ENCODE measurements at regions not wholly inside any gene's neighbourhood (a gene's known extent, or its start where the extent isn't known, plus 50 kb on each side); places are given as distances from the start of the nearest gene placed in this dataset.

- no TSS peak for BruUV-seq (replicated peaks)
- no peaks in the 10 kb centered on the region for H3K79me2 ChIP-seq (ENCODE audit: insufficient read depth, low read depth, low read length)
- no peaks in the 10 kb centered on the region for H3K9me2 ChIP-seq (ENCODE audit: insufficient read depth, low read length)
- no peak overlapping the region for H2AFZ ChIP-seq (ENCODE audit: low read length)
- H3K4me1 ChIP-seq (ENCODE audit: insufficient read depth, low read length, poor library complexity, severe bottlenecking) = no peaks in the 10 kb centered on the region
- no peak for TF ChIP-seq EZH2phosphoT487 (IDR thresholded peaks at IDR 0.05; ENCODE audit: borderline replicate concordance, low read depth, low read length)
- TF ChIP-seq CTCF (conservative IDR thresholded peaks at IDR 0.05; ENCODE audit: low read length) = no peak
- DNase-seq (ENCODE audit: low spot score) = no peak
- no peak overlapping the region for H3K4me2 ChIP-seq (ENCODE audit: low read length)
- CTCF ChIA-PET (ENCODE audit: unreplicated experiment) = no interaction called here
- 0 out of 2 replicates have a peak, but pooled peaks cover 8% of the 10 kb centered on the region for H3K9me3 ChIP-seq (ENCODE audit: low read length)
- intact Hi-C loops (cut with micrococcal nuclease; ENCODE audit: unreplicated experiment) = no loop called here
- no peaks in the 10 kb centered on the region for H4K20me1 ChIP-seq (ENCODE audit: insufficient read depth, low read length)
- no peak overlapping the region for H3K27ac ChIP-seq (ENCODE audit: low read depth, low read length, poor library complexity, severe bottlenecking)
- H3K4me3 ChIP-seq (ENCODE audit: low read depth, low read length, poor library complexity, severe bottlenecking) = no peak overlapping the region
- H3K36me3 ChIP-seq (ENCODE audit: insufficient read depth, low read length) = no peaks in the 10 kb centered on the region
- POLR2A ChIA-PET = interaction anchor here (0.6 kb wide), 1 partner anchor 27 kb away, joined by 4 read pairs; no protein-coding TSS in a partner anchor
Observed at GRCh38 chr12:65536351-65536750, 257.9 kb downstream of the MSRB3 start.

- H3K4me1 ChIP-seq (ENCODE audit: insufficient read depth, low read length, poor library complexity, severe bottlenecking) = no peaks in the 10 kb centered on the region
- 0 out of 2 replicates have a peak, but pooled peaks cover 8% of the 10 kb centered on the region for H3K9me3 ChIP-seq (ENCODE audit: low read length)
- DNase-seq (ENCODE audit: low spot score) = no peak
- ChIA-PET CTCF (ENCODE audit: unreplicated experiment) (no interaction called here), POLR2A (no interaction called here)
- intact Hi-C loops (cut with micrococcal nuclease; ENCODE audit: unreplicated experiment) = no loop called here
- H4K20me1 ChIP-seq (ENCODE audit: insufficient read depth, low read length) = no peaks in the 10 kb centered on the region
- no peak overlapping the region for H3K4me3 ChIP-seq (ENCODE audit: low read depth, low read length, poor library complexity, severe bottlenecking)
- no peak overlapping the region for H2AFZ ChIP-seq (ENCODE audit: low read length)
- no peak overlapping the region for H3K27ac ChIP-seq (ENCODE audit: low read depth, low read length, poor library complexity, severe bottlenecking)
- no peaks in the 10 kb centered on the region for H3K79me2 ChIP-seq (ENCODE audit: insufficient read depth, low read depth, low read length)
- TF ChIP-seq CTCF (conservative IDR thresholded peaks at IDR 0.05; ENCODE audit: low read length) (no peak), EZH2phosphoT487 (IDR thresholded peaks at IDR 0.05; ENCODE audit: borderline replicate concordance, low read depth, low read length) (no peak)
- no peaks in the 10 kb centered on the region for H3K36me3 ChIP-seq (ENCODE audit: insufficient read depth, low read length)
- no peaks in the 10 kb centered on the region for H3K9me2 ChIP-seq (ENCODE audit: insufficient read depth, low read length)
- no peak overlapping the region for H3K4me2 ChIP-seq (ENCODE audit: low read length)
- BruUV-seq (replicated peaks) = no TSS peak
Observed at GRCh38 chr12:65536876-65537681, 258.6 kb downstream of the MSRB3 start.

- Histone ChIP-seq H4K20me1 (ENCODE audit: insufficient read depth, low read length) (no peaks in the 10 kb centered on the region), H3K79me2 (ENCODE audit: insufficient read depth, low read depth, low read length) (no peaks in the 10 kb centered on the region), H3K9me3 (ENCODE audit: low read length) (0 out of 2 replicates have a peak, but pooled peaks cover 8% of the 10 kb centered on the region), H3K27ac (ENCODE audit: low read depth, low read length, poor library complexity, severe bottlenecking) (no peak overlapping the region), H3K4me1 (ENCODE audit: insufficient read depth, low read length, poor library complexity, severe bottlenecking) (no peaks in the 10 kb centered on the region), H3K9me2 (ENCODE audit: insufficient read depth, low read length) (no peaks in the 10 kb centered on the region), H3K4me2 (ENCODE audit: low read length) (no peak overlapping the region), H3K36me3 (ENCODE audit: insufficient read depth, low read length) (no peaks in the 10 kb centered on the region), H3K4me3 (ENCODE audit: low read depth, low read length, poor library complexity, severe bottlenecking) (no peak overlapping the region), H2AFZ (ENCODE audit: low read length) (no peak overlapping the region)
- BruUV-seq (replicated peaks) = no TSS peak
- ChIA-PET POLR2A (no interaction called here), CTCF (ENCODE audit: unreplicated experiment) (no interaction called here)
- intact Hi-C loops (cut with micrococcal nuclease; ENCODE audit: unreplicated experiment) = no loop called here
- TF ChIP-seq CTCF (conservative IDR thresholded peaks at IDR 0.05; ENCODE audit: low read length) = no peak
- TF ChIP-seq EZH2phosphoT487 (IDR thresholded peaks at IDR 0.05; ENCODE audit: borderline replicate concordance, low read depth, low read length) = no peak
- no peak for DNase-seq (ENCODE audit: low spot score)
Observed at GRCh38 chr12:65537978-65538377, 259.5 kb downstream of the MSRB3 start.

All from OCI-LY7 (cell line).